ENCODE measurements at regions not wholly inside any gene's neighbourhood (a gene's known extent, or its start where the extent isn't known, plus 50 kb on each side); places are given as distances from the start of the nearest gene placed in this dataset.

DNA sequence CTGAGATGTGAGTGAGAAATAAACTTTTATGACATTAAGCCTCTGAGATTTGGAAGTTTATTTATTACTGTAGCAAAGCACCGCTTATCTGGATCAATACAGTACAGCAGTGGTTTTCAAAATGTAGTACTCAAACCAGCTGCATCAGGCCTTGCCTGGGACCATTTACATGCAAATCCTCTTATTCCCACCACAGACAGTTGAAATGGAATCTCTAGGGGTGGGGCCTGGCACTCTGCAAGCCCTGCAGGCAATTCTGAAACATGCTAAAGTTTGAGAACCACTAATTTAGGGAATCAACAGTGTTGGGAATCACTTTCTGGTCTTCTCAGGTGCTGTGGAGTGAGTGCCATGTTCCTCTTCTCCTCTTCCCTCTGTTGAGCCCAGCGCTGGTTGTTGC lies 77.8 kb upstream of the TAMM41 start (continued):
- no peak for TF ChIP-seq POLR2AphosphoS5 (IDR thresholded peaks at IDR 0.05; ENCODE audit: low read depth)
- no peak for TF ChIP-seq EZH2 (IDR thresholded peaks at IDR 0.05; ENCODE audit: low read depth, unreplicated experiment)
- TF ChIP-seq, protein P1, sequence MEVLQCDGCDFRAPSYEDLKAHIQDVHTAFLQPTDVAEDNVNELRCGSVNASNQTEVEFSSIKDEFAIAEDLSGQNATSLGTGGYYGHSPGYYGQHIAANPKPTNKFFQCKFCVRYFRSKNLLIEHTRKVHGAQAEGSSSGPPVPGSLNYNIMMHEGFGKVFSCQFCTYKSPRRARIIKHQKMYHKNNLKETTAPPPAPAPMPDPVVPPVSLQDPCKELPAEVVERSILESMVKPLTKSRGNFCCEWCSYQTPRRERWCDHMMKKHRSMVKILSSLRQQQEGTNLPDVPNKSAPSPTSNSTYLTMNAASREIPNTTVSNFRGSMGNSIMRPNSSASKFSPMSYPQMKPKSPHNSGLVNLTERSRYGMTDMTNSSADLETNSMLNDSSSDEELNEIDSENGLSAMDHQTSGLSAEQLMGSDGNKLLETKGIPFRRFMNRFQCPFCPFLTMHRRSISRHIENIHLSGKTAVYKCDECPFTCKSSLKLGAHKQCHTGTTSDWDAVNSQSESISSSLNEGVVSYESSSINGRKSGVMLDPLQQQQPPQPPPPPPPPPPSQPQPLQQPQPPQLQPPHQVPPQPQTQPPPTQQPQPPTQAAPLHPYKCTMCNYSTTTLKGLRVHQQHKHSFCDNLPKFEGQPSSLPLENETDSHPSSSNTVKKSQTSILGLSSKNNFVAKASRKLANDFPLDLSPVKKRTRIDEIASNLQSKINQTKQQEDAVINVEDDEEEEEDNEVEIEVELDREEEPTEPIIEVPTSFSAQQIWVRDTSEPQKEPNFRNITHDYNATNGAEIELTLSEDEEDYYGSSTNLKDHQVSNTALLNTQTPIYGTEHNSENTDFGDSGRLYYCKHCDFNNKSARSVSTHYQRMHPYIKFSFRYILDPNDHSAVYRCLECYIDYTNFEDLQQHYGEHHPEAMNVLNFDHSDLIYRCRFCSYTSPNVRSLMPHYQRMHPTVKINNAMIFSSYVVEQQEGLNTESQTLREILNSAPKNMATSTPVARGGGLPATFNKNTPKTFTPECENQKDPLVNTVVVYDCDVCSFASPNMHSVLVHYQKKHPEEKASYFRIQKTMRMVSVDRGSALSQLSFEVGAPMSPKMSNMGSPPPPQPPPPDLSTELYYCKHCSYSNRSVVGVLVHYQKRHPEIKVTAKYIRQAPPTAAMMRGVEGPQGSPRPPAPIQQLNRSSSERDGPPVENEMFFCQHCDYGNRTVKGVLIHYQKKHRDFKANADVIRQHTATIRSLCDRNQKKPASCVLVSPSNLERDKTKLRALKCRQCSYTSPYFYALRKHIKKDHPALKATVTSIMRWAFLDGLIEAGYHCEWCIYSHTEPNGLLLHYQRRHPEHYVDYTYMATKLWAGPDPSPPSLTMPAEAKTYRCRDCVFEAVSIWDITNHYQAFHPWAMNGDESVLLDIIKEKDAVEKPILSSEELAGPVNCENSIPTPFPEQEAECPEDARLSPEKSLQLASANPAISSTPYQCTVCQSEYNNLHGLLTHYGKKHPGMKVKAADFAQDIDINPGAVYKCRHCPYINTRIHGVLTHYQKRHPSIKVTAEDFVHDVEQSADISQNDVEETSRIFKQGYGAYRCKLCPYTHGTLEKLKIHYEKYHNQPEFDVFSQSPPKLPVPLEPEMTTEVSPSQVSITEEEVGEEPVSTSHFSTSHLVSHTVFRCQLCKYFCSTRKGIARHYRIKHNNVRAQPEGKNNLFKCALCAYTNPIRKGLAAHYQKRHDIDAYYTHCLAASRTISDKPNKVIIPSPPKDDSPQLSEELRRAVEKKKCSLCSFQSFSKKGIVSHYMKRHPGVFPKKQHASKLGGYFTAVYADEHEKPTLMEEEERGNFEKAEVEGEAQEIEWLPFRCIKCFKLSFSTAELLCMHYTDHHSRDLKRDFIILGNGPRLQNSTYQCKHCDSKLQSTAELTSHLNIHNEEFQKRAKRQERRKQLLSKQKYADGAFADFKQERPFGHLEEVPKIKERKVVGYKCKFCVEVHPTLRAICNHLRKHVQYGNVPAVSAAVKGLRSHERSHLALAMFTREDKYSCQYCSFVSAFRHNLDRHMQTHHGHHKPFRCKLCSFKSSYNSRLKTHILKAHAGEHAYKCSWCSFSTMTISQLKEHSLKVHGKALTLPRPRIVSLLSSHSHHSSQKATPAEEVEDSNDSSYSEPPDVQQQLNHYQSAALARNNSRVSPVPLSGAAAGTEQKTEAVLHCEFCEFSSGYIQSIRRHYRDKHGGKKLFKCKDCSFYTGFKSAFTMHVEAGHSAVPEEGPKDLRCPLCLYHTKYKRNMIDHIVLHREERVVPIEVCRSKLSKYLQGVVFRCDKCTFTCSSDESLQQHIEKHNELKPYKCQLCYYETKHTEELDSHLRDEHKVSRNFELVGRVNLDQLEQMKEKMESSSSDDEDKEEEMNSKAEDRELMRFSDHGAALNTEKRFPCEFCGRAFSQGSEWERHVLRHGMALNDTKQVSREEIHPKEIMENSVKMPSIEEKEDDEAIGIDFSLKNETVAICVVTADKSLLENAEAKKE (CRISPR knock-in tag; IDR thresholded peaks at IDR 0.05) = no peak
- TF ChIP-seq EZH2phosphoT487 (IDR thresholded peaks at IDR 0.05; ENCODE audit: unreplicated experiment) = no peak
- TF ChIP-seq CREB1 (CRISPR knock-in tag; IDR thresholded peaks at IDR 0.05; ENCODE audit: low read depth) = no peak
- TF ChIP-seq JUNB (IDR thresholded peaks at IDR 0.05; ENCODE audit: unreplicated experiment) = no peak
- TF ChIP-seq ZNF331 (CRISPR knock-in tag; IDR thresholded peaks at IDR 0.05; ENCODE audit: low read depth) = no peak

DNA sequence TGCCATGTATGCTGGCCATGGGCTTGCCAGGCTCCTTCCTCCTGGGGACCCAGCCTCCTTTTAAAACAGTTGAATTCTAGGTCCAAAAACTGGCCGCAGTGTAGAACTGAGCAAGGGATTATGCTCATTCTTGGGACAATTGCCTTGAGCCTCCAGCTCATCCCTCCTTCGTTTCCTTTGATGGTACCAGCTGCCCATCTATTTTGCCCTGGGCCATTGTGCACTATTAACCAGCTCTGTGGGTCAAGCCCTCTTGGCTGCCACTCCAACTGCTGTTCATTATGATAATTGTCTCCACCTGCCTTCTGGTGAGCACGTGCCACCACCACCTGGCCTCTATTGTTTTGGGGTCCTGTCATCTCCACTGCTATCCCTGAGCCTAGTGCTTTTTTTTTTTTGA lies 75.8 kb upstream of the SYN2 start:
- Histone ChIP-seq H3F3A (replicated peaks; ENCODE audit: low read depth) (no peaks in the 10 kb centered on the region), H3K9me2 (ENCODE audit: insufficient read depth) (no peaks in the 10 kb centered on the region; the same call in 1 of the 2 replicates), H3K79me2 (replicated peaks; ENCODE audit: insufficient read depth) (no peaks in the 10 kb centered on the region), H3K36me3 (ENCODE audit: insufficient read depth) (no peaks in the 10 kb centered on the region), H3K27me3 (ENCODE audit: insufficient read depth) (no peaks in the 10 kb centered on the region), H3K27ac (ENCODE audit: low read depth) (no peak overlapping the region), H3K4me1 (ENCODE audit: insufficient read depth) (0 out of 2 replicates have a peak, but pooled peaks cover 8% of the 10 kb centered on the region), H2AFZ (no peak overlapping the region), H3K4me2 (no peak overlapping the region), H4K20me1 (replicated peaks; ENCODE audit: insufficient read depth) (no peaks in the 10 kb centered on the region), H3K4me3 (no peak overlapping the region)
- TF ChIP-seq STAT1 (IDR thresholded peaks at IDR 0.05; ENCODE audit: unreplicated experiment) = no peak
- no peak for TF ChIP-seq EZH2phosphoT487 (IDR thresholded peaks at IDR 0.05; ENCODE audit: unreplicated experiment)
- H3K4me3 Mint-ChIP-seq = no peak overlapping the region
- no peak overlapping the region for H3K27ac Mint-ChIP-seq
- no peaks in the 10 kb centered on the region for H3K36me3 Mint-ChIP-seq (ENCODE audit: low read depth)
- peaks cover 12% of the 10 kb centered on the region for H3K4me1 Mint-ChIP-seq
- peaks cover 2% of the 10 kb centered on the region for H3K27me3 Mint-ChIP-seq (ENCODE audit: insufficient read depth, low read depth, poor library complexity)
- ATAC-seq (no peak), DNase-seq (ENCODE audit: low spot score) (no peak)
- no peaks in the 10 kb centered on the region for H3K9me3 Mint-ChIP-seq
